MM.1S (cell line): ENCODE measurements at regions not wholly inside any gene's neighbourhood (a gene's known extent, or its start where the extent isn't known, plus 50 kb on each side); places are given as distances from the start of the nearest gene placed in this dataset.

Experiments used
- EZH2 ChIP-seq: fragments of 300-600 bp; sonication (generic); optimal IDR thresholded peaks from 2 replicates; pipeline ENCODE3; 2017; ENCODE audit warnings: low read depth, mild to moderate bottlenecking, antibody characterized with exemption, low read length, mixed read lengths
- EZH2phosphoT487 ChIP-seq: fragments of 300-600 bp; sonication (generic); IDR thresholded peaks from 2 replicates; pipeline ENCODE4 v1.6.1; 2018; ENCODE audit warnings: antibody characterized with exemption, low read length
- TF ChIP-seq, protein P1 (sequence below): fragments of 300-600 bp; sonication (generic); IDR thresholded peaks from 2 replicates; pipeline ENCODE4 v1.5.1; 2016; ENCODE audit warnings: antibody characterized with exemption, low read length, mixed read lengths

DNA sequence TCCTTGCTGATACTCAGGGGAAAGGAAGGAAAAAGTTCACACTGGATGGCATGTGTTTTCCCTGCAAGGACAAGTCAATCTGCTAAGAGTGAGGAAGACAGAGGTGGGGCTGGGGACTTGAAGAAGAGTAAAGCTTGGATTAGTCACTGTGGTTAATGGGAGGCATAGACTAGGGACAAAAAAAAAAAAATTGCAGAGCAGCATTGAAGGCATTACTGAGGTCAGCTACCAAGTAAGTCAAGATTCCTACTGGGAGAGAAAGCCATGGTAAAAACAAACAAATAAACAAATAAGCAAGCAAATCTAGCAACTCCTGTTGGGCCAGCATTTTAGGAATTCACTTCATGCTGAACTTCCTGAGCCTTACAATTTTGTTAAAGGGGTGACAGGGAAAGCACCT is 58.2 kb upstream of the GPC4 start:
- TF ChIP-seq, protein P1, sequence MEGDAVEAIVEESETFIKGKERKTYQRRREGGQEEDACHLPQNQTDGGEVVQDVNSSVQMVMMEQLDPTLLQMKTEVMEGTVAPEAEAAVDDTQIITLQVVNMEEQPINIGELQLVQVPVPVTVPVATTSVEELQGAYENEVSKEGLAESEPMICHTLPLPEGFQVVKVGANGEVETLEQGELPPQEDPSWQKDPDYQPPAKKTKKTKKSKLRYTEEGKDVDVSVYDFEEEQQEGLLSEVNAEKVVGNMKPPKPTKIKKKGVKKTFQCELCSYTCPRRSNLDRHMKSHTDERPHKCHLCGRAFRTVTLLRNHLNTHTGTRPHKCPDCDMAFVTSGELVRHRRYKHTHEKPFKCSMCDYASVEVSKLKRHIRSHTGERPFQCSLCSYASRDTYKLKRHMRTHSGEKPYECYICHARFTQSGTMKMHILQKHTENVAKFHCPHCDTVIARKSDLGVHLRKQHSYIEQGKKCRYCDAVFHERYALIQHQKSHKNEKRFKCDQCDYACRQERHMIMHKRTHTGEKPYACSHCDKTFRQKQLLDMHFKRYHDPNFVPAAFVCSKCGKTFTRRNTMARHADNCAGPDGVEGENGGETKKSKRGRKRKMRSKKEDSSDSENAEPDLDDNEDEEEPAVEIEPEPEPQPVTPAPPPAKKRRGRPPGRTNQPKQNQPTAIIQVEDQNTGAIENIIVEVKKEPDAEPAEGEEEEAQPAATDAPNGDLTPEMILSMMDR: no peak
- TF ChIP-seq EZH2: no peak
- no peak for TF ChIP-seq EZH2phosphoT487
